ENCODE measurements at regions not wholly inside any gene's neighbourhood (a gene's known extent, or its start where the extent isn't known, plus 50 kb on each side); places are given as distances from the start of the nearest gene placed in this dataset.

DNA sequence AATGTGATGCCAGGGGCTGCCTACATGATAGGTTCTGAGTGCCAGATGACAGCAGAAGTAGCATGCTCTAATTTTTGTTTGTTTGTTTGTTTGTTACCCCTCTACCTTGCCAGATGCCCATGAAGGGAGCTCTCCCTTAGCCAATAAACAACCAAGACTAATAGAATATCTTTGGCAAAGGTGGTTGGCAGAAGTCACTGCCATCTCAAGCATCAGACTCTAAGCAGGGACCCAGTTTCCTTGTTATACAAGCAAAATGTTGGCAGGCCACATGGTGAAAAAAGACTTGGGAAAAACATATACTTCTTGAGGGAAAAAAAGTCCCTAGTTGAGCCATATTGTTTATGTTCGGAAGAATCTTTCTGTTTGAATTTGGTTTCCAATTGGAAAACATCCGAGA, 609.0 kb upstream of the CFAP20DC start:
- TF ChIP-seq CTCF (IDR thresholded peaks at IDR 0.05) (no peak), POLR2A (IDR thresholded peaks at IDR 0.05; ENCODE audit: low read length) (no peak), ESRRA (IDR thresholded peaks at IDR 0.05; ENCODE audit: borderline replicate concordance, low read length) (no peak), JUNB (IDR thresholded peaks at IDR 0.05) (no peak), KDM5A (IDR thresholded peaks at IDR 0.05) (no peak), JUN (IDR thresholded peaks at IDR 0.05) (no peak), RAD21 (conservative IDR thresholded peaks at IDR 0.05 in 1 of 2, IDR thresholded peaks at IDR 0.05 in 1 of 2) (no peak)
